T-helper 2 cell treated with Interferon-gamma antibody and Interleukin-4, amounts not matched to agents 5 μg/mL and 100 μg/mL, for 36 hours (primary cell): ENCODE measurements at regions not wholly inside any gene's neighbourhood (a gene's known extent, or its start where the extent isn't known, plus 50 kb on each side); places are given as distances from the start of the nearest gene placed in this dataset.

Experiments
- DNase-seq: peaks from one replicate; pipeline ENCODE4 v3.0.0; 2021; ENCODE audit warnings: low spot score
- H3K27ac Mint-ChIP-seq: one replicate; pipeline ENCODE4 v1.8.0; 2021; ENCODE audit warnings: mild to moderate bottlenecking, mixed read lengths
- H3K27me3 Mint-ChIP-seq: one replicate; pipeline ENCODE4 v1.8.0; 2021; ENCODE audit warnings: low read depth, mixed read lengths
- H3K36me3 Mint-ChIP-seq: one replicate; pipeline ENCODE4 v1.8.0; 2021; ENCODE audit warnings: low read depth, mixed read lengths
- H3K4me1 Mint-ChIP-seq: one replicate; pipeline ENCODE4 v1.8.0; 2021; ENCODE audit warnings: low read depth, mixed read lengths
- H3K4me3 Mint-ChIP-seq: one replicate; pipeline ENCODE4 v1.8.0; 2022; ENCODE audit warnings: mild to moderate bottlenecking, moderate library complexity, mixed read lengths
- H3K9me3 Mint-ChIP-seq: one replicate; pipeline ENCODE4 v1.8.0; 2021; ENCODE audit warnings: mixed read lengths

- Mint-ChIP-seq H3K36me3 (no peaks in the 10 kb centered on the region), H3K27ac (no peak overlapping the region), H3K9me3 (no peaks in the 10 kb centered on the region), H3K4me3 (no peak overlapping the region), H3K4me1 (no peaks in the 10 kb centered on the region), H3K27me3 (no peaks in the 10 kb centered on the region)
- DNase-seq, result no peak
Observed at GRCh38 chr22:47550524-47551430, 788.3 kb downstream of the TBC1D22A start.

- H3K4me1 Mint-ChIP-seq, result no peaks in the 10 kb centered on the region
- no peak for DNase-seq
- H3K27me3 Mint-ChIP-seq, result no peaks in the 10 kb centered on the region
- no peaks in the 10 kb centered on the region for H3K36me3 Mint-ChIP-seq
- H3K27ac Mint-ChIP-seq, result no peak overlapping the region
- H3K9me3 Mint-ChIP-seq, result no peaks in the 10 kb centered on the region
- no peak overlapping the region for H3K4me3 Mint-ChIP-seq
Observed at GRCh38 chr22:47549741-47550340, 787.4 kb downstream of the TBC1D22A start.

- no peak for DNase-seq
- Mint-ChIP-seq H3K4me1 (no peaks in the 10 kb centered on the region), H3K9me3 (no peaks in the 10 kb centered on the region), H3K27me3 (no peaks in the 10 kb centered on the region), H3K36me3 (no peaks in the 10 kb centered on the region), H3K4me3 (no peak overlapping the region), H3K27ac (no peak overlapping the region)
Observed at GRCh38 chr22:47548953-47549740, 786.7 kb downstream of the TBC1D22A start.

GRCh38 chr22:47547881-47548650, 785.6 kb downstream of the TBC1D22A start:
- Mint-ChIP-seq H3K4me1 (no peaks in the 10 kb centered on the region), H3K27ac (no peak overlapping the region), H3K27me3 (no peaks in the 10 kb centered on the region), H3K9me3 (no peaks in the 10 kb centered on the region), H3K4me3 (no peak overlapping the region), H3K36me3 (no peaks in the 10 kb centered on the region)
- no peak for DNase-seq

- Mint-ChIP-seq H3K4me3 (no peak overlapping the region), H3K27ac (no peak overlapping the region), H3K36me3 (no peaks in the 10 kb centered on the region), H3K9me3 (no peaks in the 10 kb centered on the region), H3K27me3 (no peaks in the 10 kb centered on the region), H3K4me1 (no peaks in the 10 kb centered on the region)
- DNase-seq, result no peak
Observed at GRCh38 chr22:47547239-47547661, 784.8 kb downstream of the TBC1D22A start.

- no peaks in the 10 kb centered on the region for H3K9me3 Mint-ChIP-seq
Observed at GRCh38 chr22:47544696-47545095, 782.2 kb downstream of the TBC1D22A start.

GRCh38 chr22:47543447-47543846, 781.0 kb downstream of the TBC1D22A start:
- H3K4me1 Mint-ChIP-seq, result no peaks in the 10 kb centered on the region
- no peak overlapping the region for H3K27ac Mint-ChIP-seq
- H3K4me3 Mint-ChIP-seq, result no peak overlapping the region
- no peaks in the 10 kb centered on the region for H3K9me3 Mint-ChIP-seq
- H3K36me3 Mint-ChIP-seq, result no peaks in the 10 kb centered on the region
- H3K27me3 Mint-ChIP-seq, result no peaks in the 10 kb centered on the region
- DNase-seq, result peak; percentile 0

More at GRCh38 chr22:47544696-47545095, 782.2 kb downstream of the TBC1D22A start:
- Mint-ChIP-seq H3K27ac (no peak overlapping the region), H3K4me3 (no peak overlapping the region), H3K36me3 (no peaks in the 10 kb centered on the region), H3K4me1 (no peaks in the 10 kb centered on the region), H3K27me3 (no peaks in the 10 kb centered on the region)
- DNase-seq, result no peak

GRCh38 chr22:47540011-47540410, 777.6 kb downstream of the TBC1D22A start:
- Mint-ChIP-seq H3K27me3 (no peaks in the 10 kb centered on the region), H3K36me3 (no peaks in the 10 kb centered on the region), H3K4me1 (no peaks in the 10 kb centered on the region), H3K4me3 (no peak overlapping the region), H3K27ac (no peak overlapping the region), H3K9me3 (no peaks in the 10 kb centered on the region)
- DNase-seq, result no peak

GRCh38 chr22:47539374-47539773, 776.9 kb downstream of the TBC1D22A start:
- Mint-ChIP-seq H3K4me3 (no peak overlapping the region), H3K36me3 (no peaks in the 10 kb centered on the region), H3K27me3 (no peaks in the 10 kb centered on the region), H3K9me3 (no peaks in the 10 kb centered on the region), H3K4me1 (no peaks in the 10 kb centered on the region), H3K27ac (no peak overlapping the region)
- DNase-seq, result no peak

GRCh38 chr22:47535681-47536080, 773.2 kb downstream of the TBC1D22A start:
- no peaks in the 10 kb centered on the region for H3K4me1 Mint-ChIP-seq
- no peak for DNase-seq
- no peaks in the 10 kb centered on the region for H3K27me3 Mint-ChIP-seq
- H3K4me3 Mint-ChIP-seq, result no peak overlapping the region
- H3K27ac Mint-ChIP-seq, result no peak overlapping the region
- H3K9me3 Mint-ChIP-seq, result no peaks in the 10 kb centered on the region
- no peaks in the 10 kb centered on the region for H3K36me3 Mint-ChIP-seq

- DNase-seq, result no peak
- Mint-ChIP-seq H3K4me3 (no peak overlapping the region), H3K27me3 (no peaks in the 10 kb centered on the region), H3K27ac (no peak overlapping the region), H3K4me1 (no peaks in the 10 kb centered on the region), H3K36me3 (no peaks in the 10 kb centered on the region), H3K9me3 (no peaks in the 10 kb centered on the region)
Observed at GRCh38 chr22:47534804-47535410, 772.5 kb downstream of the TBC1D22A start.

GRCh38 chr22:47533961-47534803, 771.7 kb downstream of the TBC1D22A start:
- no peaks in the 10 kb centered on the region for H3K27me3 Mint-ChIP-seq
- no peaks in the 10 kb centered on the region for H3K36me3 Mint-ChIP-seq
- no peak overlapping the region for H3K4me3 Mint-ChIP-seq
- H3K27ac Mint-ChIP-seq, result no peak overlapping the region
- no peak for DNase-seq
- no peaks in the 10 kb centered on the region for H3K4me1 Mint-ChIP-seq
- no peaks in the 10 kb centered on the region for H3K9me3 Mint-ChIP-seq
